SK-N-SH (cell line): ENCODE measurements at regions not wholly inside any gene's neighbourhood (a gene's known extent, or its start where the extent isn't known, plus 50 kb on each side); places are given as distances from the start of the nearest gene placed in this dataset.

Experiments used
- CTCF ChIA-PET: fragments of 300-600, 350-600 bp; formaldehyde crosslinking; extraction: SDS; loops from one replicate; lab custom pipeline; 2021; lab: Yijun Ruan, JAX
- POLR2A ChIA-PET: fragments of 350-600 bp; sonication (Branson Sonifier 250); formaldehyde crosslinking; extraction: SDS; loops from one replicate; lab custom pipeline; 2020; ENCODE audit warnings: antibody characterized with exemption, inconsistent platforms; lab: Yijun Ruan, JAX
- DNase-seq: peaks from one replicate; pipeline ENCODE4 v3.0.0; 2012
- H2AFZ ChIP-seq: fragments of 200-600 bp; sonication (generic); 2 replicates; pipeline ENCODE4 v1.8.1; 2016; ENCODE audit warnings: antibody characterized with exemption, mild to moderate bottlenecking, low read depth
- H3F3A ChIP-seq: fragments of 200-600 bp; sonication (generic); replicated peaks from 2 replicates; pipeline ENCODE3; 2016; ENCODE audit warnings: antibody characterized with exemption, mild to moderate bottlenecking; ENCODE audit not compliant: insufficient read depth
- H3K27ac ChIP-seq, 2 experiments: fragments of 200-500 bp in 1 of 2; fragments of 200-600 bp in 1 of 2; sonication (Bioruptor generic) in 1 of 2; sonication (generic), shearing (Covaris generic) in 1 of 2; 2 replicates each; pipeline versions ENCODE4 v1.5.1 to v1.6.1; 2014 to 2016; ENCODE audit warnings: low read depth in 2 of 2, inconsistent platforms in 1 of 2, low read length in 1 of 2, mild to moderate bottlenecking in 1 of 2, mixed read lengths in 1 of 2
- H3K27me3 ChIP-seq: fragments of 200-600 bp; sonication (generic), shearing (Covaris generic); 2 replicates; pipeline ENCODE4 v1.6.1; 2016; ENCODE audit warnings: mixed run types; ENCODE audit not compliant: insufficient read depth
- H3K36me3 ChIP-seq, 2 experiments: fragments of 200-500 bp in 1 of 2; fragments of 200-600 bp in 1 of 2; sonication (Bioruptor generic) in 1 of 2; sonication (generic) in 1 of 2; replicated peaks in 1 of 2; 2 replicates each; pipeline versions ENCODE3 to v1.5.1; 2014 to 2016; ENCODE audit warnings: low read length in 1 of 2, mild to moderate bottlenecking in 1 of 2; ENCODE audit not compliant: insufficient read depth in 2 of 2, control insufficient read depth in 1 of 2
- H3K4me1 ChIP-seq, 2 experiments: fragments of 200-500 bp in 1 of 2; fragments of 200-600 bp in 1 of 2; sonication (Bioruptor generic) in 1 of 2; sonication (generic), shearing (Covaris generic) in 1 of 2; 2 replicates each; pipeline versions ENCODE4 v1.5.1 to v1.6.1; 2014 to 2016; ENCODE audit warnings: low read depth in 1 of 2, low read length in 1 of 2, mixed run types in 1 of 2; ENCODE audit not compliant: insufficient read depth in 2 of 2, control insufficient read depth in 1 of 2
- H3K4me2 ChIP-seq: fragments of 200-600 bp; sonication (generic), shearing (Covaris generic); 2 replicates; pipeline ENCODE4 v1.6.1; 2017; ENCODE audit warnings: mixed run types
- H3K4me3 ChIP-seq, 2 experiments: fragments of 200-500 bp in 1 of 2; fragments of 200-600 bp in 1 of 2; sonication (Bioruptor generic) in 1 of 2; sonication (generic), shearing (Covaris generic) in 1 of 2; 2 replicates each; pipeline versions ENCODE4 v1.5.1 to v1.8.1; 2014 to 2016; ENCODE audit warnings: low read depth in 2 of 2, inconsistent platforms in 1 of 2, low read length in 1 of 2, mild to moderate bottlenecking in 1 of 2, mixed read lengths in 1 of 2, moderate library complexity in 1 of 2
- H3K79me2 ChIP-seq: fragments of 200-600 bp; sonication (generic); 2 replicates; pipeline ENCODE4 v1.8.1; 2017; ENCODE audit warnings: mild to moderate bottlenecking; ENCODE audit not compliant: insufficient read depth
- H3K9ac ChIP-seq: fragments of 200-600 bp; sonication (generic); 2 replicates; pipeline ENCODE4 v1.6.1; 2017; ENCODE audit warnings: mixed run types
- H3K9me2 ChIP-seq: fragments of 200-600 bp; sonication (generic); 2 replicates; pipeline ENCODE4 v1.6.1; 2017; ENCODE audit warnings: mixed run types
- H3K9me3 ChIP-seq: fragments of 200-600 bp; sonication (generic); 2 replicates; pipeline ENCODE4 v1.6.1; 2017; ENCODE audit warnings: mixed run types, mild to moderate bottlenecking, moderate library complexity
- H4K20me1 ChIP-seq: fragments of 200-600 bp; sonication (generic); 2 replicates; pipeline ENCODE4 v1.6.1; 2017; ENCODE audit warnings: mild to moderate bottlenecking, mixed run types; ENCODE audit not compliant: insufficient read depth
- CHD2 ChIP-seq: fragments of 150-350 bp; IDR thresholded peaks from 2 replicates; pipeline ENCODE4 v1.6.1; 2018; ENCODE audit warnings: low read length; ENCODE audit not compliant: partially characterized antibody
- CTCF ChIP-seq: fragments of 200-600 bp; sonication (generic); IDR thresholded peaks from 2 replicates; pipeline ENCODE4 v1.6.1; 2017; ENCODE audit warnings: antibody characterized with exemption, mild to moderate bottlenecking, moderate library complexity
- ELF1 ChIP-seq: IDR thresholded peaks from 2 replicates; pipeline ENCODE4 v1.4.0; 2012
- EP300 ChIP-seq, 2 experiments: IDR thresholded peaks; 2 replicates each; pipeline versions ENCODE4 v1.4.0 to v1.6.1; 2012; ENCODE audit warnings: borderline replicate concordance in 1 of 2, low read depth in 1 of 2, low read length in 1 of 2
- FOXJ3 ChIP-seq: sonication (generic); formaldehyde crosslinking; IDR thresholded peaks from 2 replicates; pipeline ENCODE4 v1.5.1; 2020; ENCODE audit warnings: mild to moderate bottlenecking, missing genetic modification reagents
- FOXM1 ChIP-seq: IDR thresholded peaks from 2 replicates; pipeline ENCODE4 v1.4.0; 2012; ENCODE audit warnings: low read depth, mild to moderate bottlenecking
- GABPA ChIP-seq: IDR thresholded peaks from 2 replicates; pipeline ENCODE4 v1.4.0; 2012; ENCODE audit warnings: low read depth, mild to moderate bottlenecking
- JUND ChIP-seq: IDR thresholded peaks from 2 replicates; pipeline ENCODE4 v1.4.0; 2012
- MEF2A ChIP-seq: IDR thresholded peaks from 2 replicates; pipeline ENCODE4 v1.4.0; 2012; ENCODE audit warnings: low read depth, borderline replicate concordance
- NFIC ChIP-seq: IDR thresholded peaks from 2 replicates; pipeline ENCODE4 v1.4.0; 2012; ENCODE audit warnings: borderline replicate concordance
- PBX3 ChIP-seq: IDR thresholded peaks from 2 replicates; pipeline ENCODE4; 2012
- POLR2AphosphoS5 ChIP-seq: IDR thresholded peaks from 2 replicates; pipeline ENCODE4 v1.6.1; 2012; ENCODE audit warnings: low read depth, low read length
- RCOR1 ChIP-seq: fragments of 150-350 bp; IDR thresholded peaks from 2 replicates; pipeline ENCODE4 v1.6.1; 2017; ENCODE audit warnings: antibody characterized with exemption, low read length
- REST ChIP-seq: IDR thresholded peaks from 2 replicates; pipeline ENCODE4 v1.6.1; 2012; ENCODE audit warnings: mild to moderate bottlenecking, low read depth, low read length, moderate library complexity
- TAF1 ChIP-seq: IDR thresholded peaks from 2 replicates; pipeline ENCODE4 v1.6.1; 2012; ENCODE audit warnings: low read depth, mild to moderate bottlenecking, low read length, moderate library complexity, borderline replicate concordance
- TEAD4 ChIP-seq: IDR thresholded peaks from 2 replicates; pipeline ENCODE4 v1.4.0; 2012; ENCODE audit warnings: mild to moderate bottlenecking, borderline replicate concordance; ENCODE audit not compliant: insufficient read depth
- ZBTB33 ChIP-seq: IDR thresholded peaks from 2 replicates; pipeline ENCODE4 v1.4.0; 2012; ENCODE audit warnings: low read depth, borderline replicate concordance
- WGBS: methylation state at CpG from one replicate; pipeline ENCODE4 v1.1.6; 2017; ENCODE audit warnings: low lambda C conversion rate; 5-methylcytosine and 5-hydroxymethylcytosine counted together
- TF ChIP-seq, protein P1 (sequence below): fragments of 150-350 bp; IDR thresholded peaks from 2 replicates; pipeline ENCODE4 v1.6.1; 2017; ENCODE audit warnings: antibody characterized with exemption, low read length, low read depth, borderline replicate concordance
- TF ChIP-seq, protein P2 (sequence below): fragments of 150-350 bp; IDR thresholded peaks from 2 replicates; pipeline ENCODE4 v1.6.1; 2016; ENCODE audit warnings: mild to moderate bottlenecking, low read depth, low read length
- TF ChIP-seq, protein P3 (sequence below): IDR thresholded peaks from 2 replicates; pipeline ENCODE4 v1.4.0; 2012; ENCODE audit warnings: low read depth, borderline replicate concordance

GRCh38 chr7:96636979-96637378 is 72.7 kb downstream of the SEM1 start:
- 41% methylated on average over 3 of the region's 3 CpGs for WGBS
- no peaks in the 10 kb centered on the region for H3K36me3 ChIP-seq
- no peaks in the 10 kb centered on the region for H3F3A ChIP-seq
- H3K4me1 ChIP-seq, result no peaks in the 10 kb centered on the region
- TF ChIP-seq, protein P1, sequence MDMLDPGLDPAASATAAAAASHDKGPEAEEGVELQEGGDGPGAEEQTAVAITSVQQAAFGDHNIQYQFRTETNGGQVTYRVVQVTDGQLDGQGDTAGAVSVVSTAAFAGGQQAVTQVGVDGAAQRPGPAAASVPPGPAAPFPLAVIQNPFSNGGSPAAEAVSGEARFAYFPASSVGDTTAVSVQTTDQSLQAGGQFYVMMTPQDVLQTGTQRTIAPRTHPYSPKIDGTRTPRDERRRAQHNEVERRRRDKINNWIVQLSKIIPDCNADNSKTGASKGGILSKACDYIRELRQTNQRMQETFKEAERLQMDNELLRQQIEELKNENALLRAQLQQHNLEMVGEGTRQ, result no peak
- TF ChIP-seq PBX3 (no peak), TEAD4 (no peak), GABPA (no peak), ELF1 (no peak), POLR2AphosphoS5 (no peak), ZBTB33 (no peak), FOXM1 (no peak), EP300 (IDR thresholded peaks at IDR 0.05; ENCODE audit: borderline replicate concordance in 1 of 2, low read depth in 1 of 2, low read length in 1 of 2) (no peak), FOXJ3 (CRISPR knock-in tag) (no peak), TAF1 (no peak), JUND (no peak), RCOR1 (no peak), NFIC (no peak), CTCF (no peak), REST (no peak), MEF2A (no peak), CHD2 (no peak)
- TF ChIP-seq, protein P2, sequence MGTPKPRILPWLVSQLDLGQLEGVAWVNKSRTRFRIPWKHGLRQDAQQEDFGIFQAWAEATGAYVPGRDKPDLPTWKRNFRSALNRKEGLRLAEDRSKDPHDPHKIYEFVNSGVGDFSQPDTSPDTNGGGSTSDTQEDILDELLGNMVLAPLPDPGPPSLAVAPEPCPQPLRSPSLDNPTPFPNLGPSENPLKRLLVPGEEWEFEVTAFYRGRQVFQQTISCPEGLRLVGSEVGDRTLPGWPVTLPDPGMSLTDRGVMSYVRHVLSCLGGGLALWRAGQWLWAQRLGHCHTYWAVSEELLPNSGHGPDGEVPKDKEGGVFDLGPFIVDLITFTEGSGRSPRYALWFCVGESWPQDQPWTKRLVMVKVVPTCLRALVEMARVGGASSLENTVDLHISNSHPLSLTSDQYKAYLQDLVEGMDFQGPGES, result no peak
- TF ChIP-seq, protein P3, sequence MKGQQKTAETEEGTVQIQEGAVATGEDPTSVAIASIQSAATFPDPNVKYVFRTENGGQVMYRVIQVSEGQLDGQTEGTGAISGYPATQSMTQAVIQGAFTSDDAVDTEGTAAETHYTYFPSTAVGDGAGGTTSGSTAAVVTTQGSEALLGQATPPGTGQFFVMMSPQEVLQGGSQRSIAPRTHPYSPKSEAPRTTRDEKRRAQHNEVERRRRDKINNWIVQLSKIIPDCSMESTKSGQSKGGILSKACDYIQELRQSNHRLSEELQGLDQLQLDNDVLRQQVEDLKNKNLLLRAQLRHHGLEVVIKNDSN, result no peak
- POLR2A ChIA-PET, result no interaction called here
- H3K4me3 ChIP-seq, result no peak overlapping the region
- H3K27me3 ChIP-seq, result no peaks in the 10 kb centered on the region
- H3K9ac ChIP-seq, result no peak overlapping the region
- H2AFZ ChIP-seq, result no peak overlapping the region
- no peak overlapping the region for H3K27ac ChIP-seq
- H3K79me2 ChIP-seq, result no peaks in the 10 kb centered on the region
- H3K4me2 ChIP-seq, result no peak overlapping the region
- no peak for DNase-seq
- no peaks in the 10 kb centered on the region for H3K9me3 ChIP-seq
- CTCF ChIA-PET, result no interaction called here
- no peaks in the 10 kb centered on the region for H3K9me2 ChIP-seq
- no peaks in the 10 kb centered on the region for H4K20me1 ChIP-seq
